AG09319 (cell line): ENCODE measurements at regions not wholly inside any gene's neighbourhood (a gene's known extent, or its start where the extent isn't known, plus 50 kb on each side); places are given as distances from the start of the nearest gene placed in this dataset.

ENCODE experiments used
- DNase-seq: peaks from one replicate; pipeline ENCODE4 v3.0.0-alpha.2; 2010; ENCODE audit warnings: low read depth; ENCODE audit errors: extremely low read depth
- TF ChIP-seq, protein P1 (sequence below): IDR thresholded peaks from 2 replicates; pipeline ENCODE4 v1.5.1; 2011; ENCODE audit warnings: low read depth, mild to moderate bottlenecking, inconsistent platforms, low read length, moderate library complexity

DNA sequence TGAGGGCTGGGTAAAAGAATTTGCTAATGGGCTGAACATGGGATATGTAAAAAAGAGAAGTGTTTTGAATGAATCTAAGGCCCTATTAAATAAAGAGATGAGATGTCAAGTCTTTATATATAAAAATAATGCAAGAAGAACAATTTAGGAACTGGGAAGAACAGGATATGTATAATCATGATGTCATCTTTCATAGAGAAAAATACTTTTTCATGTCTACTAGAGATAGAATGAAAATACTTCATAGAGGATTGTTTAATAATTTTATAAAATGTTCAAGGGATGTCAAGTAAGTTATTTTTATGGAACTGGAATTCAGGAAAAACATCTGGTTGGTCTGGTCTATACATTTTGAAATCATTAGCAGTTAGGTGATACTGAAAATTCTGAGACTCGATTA is 799.0 kb upstream of the CTNND2 start:
- TF ChIP-seq, protein P1, sequence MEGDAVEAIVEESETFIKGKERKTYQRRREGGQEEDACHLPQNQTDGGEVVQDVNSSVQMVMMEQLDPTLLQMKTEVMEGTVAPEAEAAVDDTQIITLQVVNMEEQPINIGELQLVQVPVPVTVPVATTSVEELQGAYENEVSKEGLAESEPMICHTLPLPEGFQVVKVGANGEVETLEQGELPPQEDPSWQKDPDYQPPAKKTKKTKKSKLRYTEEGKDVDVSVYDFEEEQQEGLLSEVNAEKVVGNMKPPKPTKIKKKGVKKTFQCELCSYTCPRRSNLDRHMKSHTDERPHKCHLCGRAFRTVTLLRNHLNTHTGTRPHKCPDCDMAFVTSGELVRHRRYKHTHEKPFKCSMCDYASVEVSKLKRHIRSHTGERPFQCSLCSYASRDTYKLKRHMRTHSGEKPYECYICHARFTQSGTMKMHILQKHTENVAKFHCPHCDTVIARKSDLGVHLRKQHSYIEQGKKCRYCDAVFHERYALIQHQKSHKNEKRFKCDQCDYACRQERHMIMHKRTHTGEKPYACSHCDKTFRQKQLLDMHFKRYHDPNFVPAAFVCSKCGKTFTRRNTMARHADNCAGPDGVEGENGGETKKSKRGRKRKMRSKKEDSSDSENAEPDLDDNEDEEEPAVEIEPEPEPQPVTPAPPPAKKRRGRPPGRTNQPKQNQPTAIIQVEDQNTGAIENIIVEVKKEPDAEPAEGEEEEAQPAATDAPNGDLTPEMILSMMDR = no peak
- no peak for DNase-seq

DNA sequence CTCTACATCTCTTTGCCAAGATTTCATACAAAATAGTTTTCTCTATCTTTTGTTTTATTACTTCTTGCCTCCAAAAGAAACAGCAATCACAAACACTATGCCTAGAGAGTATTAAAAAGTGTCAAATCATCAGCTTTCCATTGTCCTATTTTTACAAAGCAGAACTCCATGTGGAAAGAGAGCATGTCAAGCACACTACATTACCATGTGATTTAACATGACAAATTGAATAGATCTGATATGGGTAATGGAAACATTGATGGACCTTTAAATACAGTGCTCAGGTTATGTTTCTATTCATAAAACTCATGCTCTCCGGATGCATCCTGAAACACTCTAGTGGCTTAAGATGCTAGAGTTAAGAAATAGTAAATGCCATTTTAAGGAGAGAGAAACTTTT is 791.4 kb upstream of the CTNND2 start:
- no peak for DNase-seq
- TF ChIP-seq, protein P1 = no peak

DNA sequence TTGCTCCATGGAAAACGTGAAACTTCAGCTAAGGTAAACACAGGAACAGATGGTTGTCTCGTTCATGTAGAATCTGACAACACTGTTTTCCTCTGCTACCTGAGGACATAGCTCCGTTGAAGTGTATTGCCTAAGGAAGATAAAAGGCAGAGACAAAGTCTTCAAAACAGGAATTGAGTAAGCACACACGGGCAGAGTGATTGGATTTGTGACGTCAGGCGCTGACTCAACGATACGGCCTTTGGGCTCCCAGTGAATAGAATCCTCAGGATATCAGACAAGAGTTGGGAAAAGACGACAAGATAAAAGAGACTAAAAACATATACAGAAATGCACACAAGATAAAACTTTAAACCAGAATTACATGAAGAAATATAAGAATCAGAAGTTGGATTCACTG is 787.1 kb upstream of the CTNND2 start:
- TF ChIP-seq, protein P1 = no peak
- no peak for DNase-seq

DNA sequence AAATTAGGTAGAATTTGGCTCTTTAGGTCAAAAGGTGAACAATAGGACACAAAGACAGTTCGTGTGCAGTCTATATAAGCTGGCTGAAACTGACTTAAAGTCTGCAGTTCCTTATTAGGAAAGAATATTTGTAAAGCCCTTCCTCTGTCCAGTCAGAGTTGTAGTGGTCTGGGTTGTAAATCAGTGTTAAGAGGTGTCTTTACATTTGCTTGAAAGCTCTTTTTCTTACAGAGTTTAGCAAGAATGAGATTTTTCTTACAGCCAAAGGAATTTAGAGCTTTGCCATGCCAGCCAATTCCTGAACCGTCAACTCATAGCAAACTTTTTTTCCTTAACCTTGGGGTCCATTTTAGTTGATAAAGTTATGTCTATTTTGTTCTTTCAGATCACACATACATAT is 786.1 kb upstream of the CTNND2 start:
- DNase-seq = no peak
- TF ChIP-seq, protein P1 = no peak

DNA sequence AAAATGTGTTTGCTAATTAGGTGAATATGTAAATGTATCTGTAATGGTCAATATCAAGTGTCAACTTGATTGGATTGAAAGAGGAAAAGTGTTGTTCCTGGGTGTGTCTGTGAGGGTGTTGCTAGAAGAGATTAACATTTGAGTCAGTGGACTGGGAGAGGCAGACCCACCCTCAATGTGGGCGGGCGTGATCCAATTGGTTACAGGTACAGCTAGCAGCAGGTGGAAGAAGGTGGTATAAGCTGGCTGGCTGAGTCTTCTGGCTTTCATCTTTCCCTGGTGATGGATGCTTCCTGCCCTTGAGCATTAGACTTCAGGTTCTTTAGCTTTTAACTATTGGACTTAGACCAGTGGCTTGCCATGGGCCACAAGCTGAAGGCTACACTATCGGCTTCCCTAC is 779.0 kb upstream of the CTNND2 start:
- TF ChIP-seq, protein P1 = no peak
- DNase-seq = no peak

DNA sequence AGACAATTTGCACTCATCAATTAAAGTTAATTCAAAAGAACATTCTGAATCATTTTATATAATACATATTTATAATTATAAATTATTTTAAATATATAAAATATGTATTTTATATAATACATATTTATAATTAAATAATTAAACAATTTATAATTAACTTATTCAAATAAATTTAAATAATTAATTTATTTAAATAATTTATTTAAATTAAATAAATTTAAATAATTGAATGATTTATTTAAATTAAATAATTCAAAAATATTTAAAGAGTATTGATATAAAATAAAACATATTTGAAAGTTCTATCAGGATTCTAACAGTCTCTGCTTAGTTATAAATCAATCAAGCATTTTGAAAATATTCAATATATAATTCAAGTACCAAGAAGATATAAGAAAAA is 775.5 kb upstream of the CTNND2 start:
- TF ChIP-seq, protein P1 = no peak
- DNase-seq = no peak

DNA sequence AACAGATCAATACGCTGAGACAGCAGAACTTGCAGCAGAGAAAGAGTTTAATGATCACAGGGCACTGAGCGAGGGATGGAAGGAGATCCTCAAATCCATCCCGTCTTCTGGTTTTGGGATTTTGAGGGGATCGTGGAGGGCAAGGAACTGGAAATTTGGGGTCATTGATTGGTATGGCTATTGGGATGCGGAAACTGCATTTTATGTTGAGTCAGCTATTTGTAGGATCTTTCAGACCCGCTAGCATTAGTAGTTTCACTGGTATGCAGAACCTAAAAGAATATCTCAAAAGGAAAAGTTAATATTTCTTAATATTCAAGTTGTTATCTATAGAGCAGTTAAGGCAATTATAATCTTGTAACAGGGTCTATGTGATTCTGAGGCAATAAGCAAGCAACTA is 771.7 kb upstream of the CTNND2 start:
- no peak for DNase-seq

More for the DNA sequence above, 771.7 kb upstream of the CTNND2 start:
- TF ChIP-seq, protein P1 = no peak
